ENCODE measurements at regions not wholly inside any gene's neighbourhood (a gene's known extent, or its start where the extent isn't known, plus 50 kb on each side); places are given as distances from the start of the nearest gene placed in this dataset.
"Not testable (repeated sequence)": the region's sequence is repeated elsewhere in the genome, so short reads cannot be mapped to it uniquely, and the experiment has no call there.

DNA sequence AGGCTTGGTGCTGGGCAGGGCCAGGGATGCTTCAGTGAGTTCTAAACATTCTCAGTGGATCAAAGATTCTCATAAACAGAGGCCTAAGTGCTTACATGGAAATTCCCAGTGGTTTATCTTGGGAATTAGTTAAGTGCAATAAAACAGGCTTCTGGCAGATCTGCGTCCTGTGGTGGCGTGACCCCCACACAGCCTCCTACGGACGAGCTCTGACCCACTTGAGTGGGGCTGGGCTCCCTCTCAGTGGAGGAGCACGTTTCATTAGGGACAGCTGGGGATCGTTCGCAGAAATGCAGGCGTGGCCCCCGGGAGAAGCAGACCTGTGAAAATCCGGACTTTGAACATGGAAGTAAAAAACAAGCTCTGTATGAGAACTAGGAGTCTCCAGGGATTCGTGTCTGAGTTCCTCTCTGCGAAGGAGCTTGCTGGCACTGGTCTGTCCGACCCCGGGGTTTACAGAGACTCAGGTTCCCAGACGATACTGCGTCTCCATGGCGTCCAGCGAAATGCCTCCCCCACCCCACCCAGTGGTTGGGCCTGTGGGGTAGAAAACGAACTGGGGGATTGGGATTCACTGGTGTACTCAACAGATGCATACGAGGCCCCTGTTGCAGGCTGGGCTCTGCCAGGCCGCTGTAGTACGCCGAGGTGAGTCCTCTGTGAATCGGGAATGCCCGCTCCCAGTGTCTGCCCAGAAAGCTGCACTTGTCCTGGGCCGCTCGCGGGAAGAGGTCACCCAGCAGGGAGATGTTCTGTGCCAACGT is 117.6 kb downstream of the NPIPB11 start:
- peaks cover 19 to 40% (median 25%) of the 10 kb centered on the region in 3 donors for H3K4me1 ChIP-seq (ENCODE audit: control insufficient read depth in 3 of 3, insufficient read depth in 3 of 3, low read length in 3 of 3)

DNA sequence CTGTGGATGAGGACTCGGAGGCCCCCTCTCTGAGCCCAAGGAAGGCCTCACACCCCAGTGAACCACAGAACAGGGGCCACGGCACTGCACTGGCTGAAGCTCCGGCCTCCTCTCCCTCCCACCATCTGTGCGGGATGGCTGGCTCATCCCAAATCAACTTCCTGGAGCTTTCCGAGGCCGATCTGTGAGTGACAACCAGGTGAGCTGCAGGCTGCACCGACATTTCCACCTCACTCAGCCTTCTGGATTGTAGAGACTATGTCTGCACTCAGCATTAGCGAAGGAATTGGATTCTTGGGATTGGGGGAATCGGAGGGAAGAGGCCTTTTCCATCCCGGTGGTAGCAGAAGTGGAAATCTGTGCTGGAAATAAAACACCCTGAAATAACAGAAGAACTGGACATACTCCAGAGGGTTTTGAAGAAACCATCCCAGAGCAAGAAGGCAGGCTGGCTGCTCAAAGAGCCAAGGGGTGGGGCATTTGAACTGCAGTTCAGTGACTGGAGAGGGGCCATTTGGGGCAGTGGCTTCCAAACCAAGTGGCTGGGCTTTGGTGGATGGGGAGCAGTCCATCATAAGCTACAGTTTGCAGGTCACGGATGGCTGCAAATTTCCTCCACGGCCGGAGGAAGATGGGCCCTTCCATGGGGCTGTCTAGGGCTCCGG is 118.5 kb downstream of the NPIPB11 start:
- H3K27ac ChIP-seq (ENCODE audit: low read depth, low read length), result peak overlapping the region; percentile 25
- not testable (repeated sequence) for H3K27me3 ChIP-seq (ENCODE audit: control insufficient read depth in 3 of 3, insufficient read depth in 3 of 3, low read length in 3 of 3); H3K4me3 ChIP-seq (ENCODE audit: low read length in 3 of 3); H3K9ac ChIP-seq (ENCODE audit: low read depth in 1 of 3, low read length in 3 of 3); H3K36me3 ChIP-seq (ENCODE audit: control insufficient read depth in 3 of 3, insufficient read depth in 3 of 3, low read length in 3 of 3); H3K9me3 ChIP-seq (ENCODE audit: control insufficient read depth in 3 of 3, low read length in 3 of 3)
- H3K4me1 ChIP-seq (ENCODE audit: control insufficient read depth in 3 of 3, insufficient read depth in 3 of 3, low read length in 3 of 3), result peaks cover 19 to 33% (median 22%) of the 10 kb centered on the region in 3 donors

More for the DNA sequence above, 117.6 kb downstream of the NPIPB11 start:
- not testable (repeated sequence) for H3K4me3 ChIP-seq (ENCODE audit: low read length in 3 of 3); H3K36me3 ChIP-seq (ENCODE audit: control insufficient read depth in 3 of 3, insufficient read depth in 3 of 3, low read length in 3 of 3); H3K9me3 ChIP-seq (ENCODE audit: control insufficient read depth in 3 of 3, low read length in 3 of 3); H3K9ac ChIP-seq (ENCODE audit: low read depth in 1 of 3, low read length in 3 of 3); H3K27me3 ChIP-seq (ENCODE audit: control insufficient read depth in 3 of 3, insufficient read depth in 3 of 3, low read length in 3 of 3)
- H3K27ac ChIP-seq (ENCODE audit: low read depth, low read length), result peak overlapping the region; percentile 25

DNA sequence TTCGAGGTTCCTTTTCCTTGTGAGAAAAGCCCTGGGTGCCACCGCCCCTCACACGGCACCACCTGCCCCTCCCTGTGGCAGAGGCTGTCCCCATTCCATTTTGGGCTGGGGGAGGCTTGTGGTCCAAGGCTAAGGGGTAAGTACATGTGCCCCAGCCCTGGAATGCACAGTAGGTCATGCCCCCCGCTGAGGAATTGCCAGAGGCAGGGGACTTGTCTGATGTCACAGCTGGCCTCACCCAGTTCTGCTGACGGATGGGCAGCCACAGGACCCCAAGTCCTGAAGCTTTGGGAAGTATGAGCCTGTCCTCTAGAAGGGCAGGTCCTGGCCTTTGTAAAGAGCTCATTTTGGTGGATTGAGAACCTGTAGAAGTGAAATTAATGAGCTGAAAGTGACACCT is 119.3 kb downstream of the NPIPB11 start:
- H3K27me3 ChIP-seq (ENCODE audit: control insufficient read depth in 3 of 3, insufficient read depth in 3 of 3, low read length in 3 of 3); H3K27ac ChIP-seq (ENCODE audit: low read depth, low read length); H3K4me3 ChIP-seq (ENCODE audit: low read length in 3 of 3); H3K9me3 ChIP-seq (ENCODE audit: control insufficient read depth in 3 of 3, low read length in 3 of 3); H3K36me3 ChIP-seq (ENCODE audit: control insufficient read depth in 3 of 3, insufficient read depth in 3 of 3, low read length in 3 of 3); H3K9ac ChIP-seq (ENCODE audit: low read depth in 1 of 3, low read length in 3 of 3): not testable (repeated sequence)
- H3K4me1 ChIP-seq (ENCODE audit: control insufficient read depth in 3 of 3, insufficient read depth in 3 of 3, low read length in 3 of 3), result peaks cover 16 to 26% (median 19%) of the 10 kb centered on the region in 3 donors

DNA sequence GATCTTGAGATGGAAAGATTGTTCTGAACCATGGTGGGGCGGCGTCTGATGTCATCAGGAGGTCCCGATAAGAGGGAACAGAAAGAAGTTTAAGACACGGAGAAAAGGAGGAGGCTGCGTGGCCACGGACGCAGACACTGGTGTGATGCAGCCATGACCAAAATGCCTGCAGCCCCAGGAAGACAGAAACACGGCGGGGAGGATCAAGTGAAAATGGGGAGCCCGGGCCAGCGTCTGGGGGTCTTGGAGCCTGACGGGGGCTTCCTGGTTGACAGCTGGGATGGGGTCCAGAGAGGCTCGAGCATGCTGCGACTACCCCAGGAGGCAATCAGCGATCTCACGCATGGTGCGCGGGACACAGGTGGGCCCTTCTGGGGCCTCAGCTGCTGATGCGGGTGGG is 119.7 kb downstream of the NPIPB11 start:
- not testable (repeated sequence) for H3K27me3 ChIP-seq (ENCODE audit: control insufficient read depth in 3 of 3, insufficient read depth in 3 of 3, low read length in 3 of 3); H3K27ac ChIP-seq (ENCODE audit: low read depth, low read length); H3K9me3 ChIP-seq (ENCODE audit: control insufficient read depth in 3 of 3, low read length in 3 of 3); H3K36me3 ChIP-seq (ENCODE audit: control insufficient read depth in 3 of 3, insufficient read depth in 3 of 3, low read length in 3 of 3); H3K4me3 ChIP-seq (ENCODE audit: low read length in 3 of 3); H3K9ac ChIP-seq (ENCODE audit: low read depth in 1 of 3, low read length in 3 of 3)
- peaks cover 11 to 21% (median 16%) of the 10 kb centered on the region in 3 donors for H3K4me1 ChIP-seq (ENCODE audit: control insufficient read depth in 3 of 3, insufficient read depth in 3 of 3, low read length in 3 of 3)

DNA sequence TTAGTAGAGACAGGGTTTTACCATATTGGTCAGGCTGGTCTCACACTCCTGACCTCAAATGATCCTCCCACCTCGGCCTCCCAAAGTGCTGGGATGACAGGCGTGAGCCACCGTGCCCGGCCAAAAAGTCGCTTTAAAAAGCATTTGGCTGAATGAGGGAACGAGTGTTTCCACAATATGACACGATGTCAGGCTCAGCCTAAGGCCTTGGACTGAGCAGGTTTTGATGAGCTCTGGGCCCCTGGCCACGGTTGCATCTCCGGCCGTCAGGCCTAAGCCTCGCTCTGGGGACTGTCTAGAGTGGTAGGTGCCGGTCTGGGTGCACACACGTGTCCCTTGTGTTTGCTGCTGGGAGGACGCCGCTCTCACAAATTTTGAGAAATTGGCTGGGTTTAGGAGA is 120.3 kb downstream of the NPIPB11 start:
- not testable (repeated sequence) for H3K4me3 ChIP-seq (ENCODE audit: low read length in 3 of 3); H3K27ac ChIP-seq (ENCODE audit: low read depth, low read length); H3K27me3 ChIP-seq (ENCODE audit: control insufficient read depth in 3 of 3, insufficient read depth in 3 of 3, low read length in 3 of 3); H3K36me3 ChIP-seq (ENCODE audit: control insufficient read depth in 3 of 3, insufficient read depth in 3 of 3, low read length in 3 of 3); H3K9me3 ChIP-seq (ENCODE audit: control insufficient read depth in 3 of 3, low read length in 3 of 3); H3K9ac ChIP-seq (ENCODE audit: low read depth in 1 of 3, low read length in 3 of 3)
- peaks cover 5 to 15% (median 11%) of the 10 kb centered on the region in 3 donors for H3K4me1 ChIP-seq (ENCODE audit: control insufficient read depth in 3 of 3, insufficient read depth in 3 of 3, low read length in 3 of 3)

DNA sequence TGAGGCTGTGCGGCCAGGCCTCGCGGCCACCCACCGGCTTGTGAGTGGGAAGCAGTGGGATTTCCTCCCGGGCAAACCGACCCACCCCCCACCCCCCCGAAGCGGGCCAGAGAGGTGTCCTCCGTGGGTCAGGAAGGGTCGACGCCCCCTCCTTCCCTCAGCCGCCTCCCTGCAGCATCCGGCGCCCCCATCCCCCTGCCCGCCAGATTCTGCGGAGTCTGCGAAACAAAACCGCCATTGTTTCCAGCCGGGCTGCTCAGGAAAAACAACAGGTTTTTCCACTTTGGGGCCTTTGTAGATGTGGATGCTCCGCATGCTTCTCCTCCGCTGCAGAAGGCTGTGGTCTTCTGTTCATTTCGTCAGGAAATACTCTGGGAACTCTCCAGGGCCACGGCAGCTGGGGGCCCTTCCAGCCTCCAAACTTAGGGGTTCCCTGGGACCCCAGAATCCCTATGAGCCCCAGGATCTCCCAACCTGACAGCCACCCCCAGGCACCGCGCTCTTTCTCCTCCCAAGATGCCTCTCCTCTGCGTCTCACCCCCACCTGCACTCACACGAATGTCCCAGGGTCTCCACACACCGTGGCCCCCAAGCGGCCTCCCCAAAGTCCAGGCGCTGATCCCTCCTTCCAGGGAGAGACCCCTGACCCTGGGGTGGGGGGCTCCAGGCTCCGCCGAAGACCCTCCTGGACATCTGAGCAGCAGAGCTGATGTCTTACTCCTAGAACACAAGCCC is 121.2 kb downstream of the NPIPB11 start:
- not testable (repeated sequence) for H3K9ac ChIP-seq (ENCODE audit: low read depth in 1 of 3, low read length in 3 of 3); H3K36me3 ChIP-seq (ENCODE audit: control insufficient read depth in 3 of 3, insufficient read depth in 3 of 3, low read length in 3 of 3); H3K27me3 ChIP-seq (ENCODE audit: control insufficient read depth in 3 of 3, insufficient read depth in 3 of 3, low read length in 3 of 3); H3K4me1 ChIP-seq (ENCODE audit: control insufficient read depth in 3 of 3, insufficient read depth in 3 of 3, low read length in 3 of 3); H3K9me3 ChIP-seq (ENCODE audit: control insufficient read depth in 3 of 3, low read length in 3 of 3); H3K4me3 ChIP-seq (ENCODE audit: low read length in 3 of 3); H3K27ac ChIP-seq (ENCODE audit: low read depth, low read length)

DNA sequence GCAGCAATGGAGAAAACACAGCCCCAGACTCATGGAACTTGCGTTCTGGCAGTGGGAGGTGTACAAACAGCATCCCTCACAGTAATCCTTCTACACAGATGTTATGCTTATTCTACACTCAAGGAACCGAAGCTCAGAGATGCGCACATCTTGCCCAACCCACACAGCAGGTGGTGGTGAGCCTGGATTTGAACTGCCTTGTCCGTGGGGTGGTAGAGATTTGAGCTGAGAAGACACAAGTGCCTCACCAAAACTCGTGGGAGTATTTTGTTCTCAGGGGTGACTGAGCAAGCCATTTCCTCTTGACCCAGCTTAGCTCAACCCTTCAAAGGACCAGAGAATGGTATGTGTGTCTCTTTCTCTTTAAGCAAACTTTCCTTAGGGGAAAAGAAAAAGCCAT is 121.8 kb downstream of the NPIPB11 start:
- not testable (repeated sequence) for H3K36me3 ChIP-seq (ENCODE audit: control insufficient read depth in 3 of 3, insufficient read depth in 3 of 3, low read length in 3 of 3); H3K9me3 ChIP-seq (ENCODE audit: control insufficient read depth in 3 of 3, low read length in 3 of 3); H3K4me1 ChIP-seq (ENCODE audit: control insufficient read depth in 3 of 3, insufficient read depth in 3 of 3, low read length in 3 of 3); H3K27me3 ChIP-seq (ENCODE audit: control insufficient read depth in 3 of 3, insufficient read depth in 3 of 3, low read length in 3 of 3); H3K27ac ChIP-seq (ENCODE audit: low read depth, low read length); H3K4me3 ChIP-seq (ENCODE audit: low read length in 3 of 3); H3K9ac ChIP-seq (ENCODE audit: low read depth in 1 of 3, low read length in 3 of 3)

DNA sequence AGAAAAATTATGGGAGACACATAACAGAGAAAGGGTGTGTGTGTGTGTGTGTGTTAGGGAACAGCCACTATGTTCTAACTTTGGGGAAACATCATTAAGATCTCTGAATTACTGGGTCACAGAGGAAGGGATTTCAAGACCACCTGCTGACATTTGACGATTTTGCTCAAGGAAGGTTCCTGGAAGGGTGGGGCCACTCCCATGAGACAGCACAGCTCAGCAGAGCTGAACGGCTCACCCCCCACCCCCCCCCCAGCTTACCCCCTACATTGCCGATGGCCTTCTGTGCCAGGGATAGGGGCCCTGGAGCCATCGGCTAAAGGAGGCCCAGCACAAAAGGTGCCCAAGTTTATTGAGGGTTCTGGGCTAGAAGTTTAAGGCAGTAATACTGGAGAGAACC is 122.4 kb downstream of the NPIPB11 start:
- H3K27me3 ChIP-seq (ENCODE audit: control insufficient read depth in 3 of 3, insufficient read depth in 3 of 3, low read length in 3 of 3); H3K4me3 ChIP-seq (ENCODE audit: low read length in 3 of 3); H3K36me3 ChIP-seq (ENCODE audit: control insufficient read depth in 3 of 3, insufficient read depth in 3 of 3, low read length in 3 of 3); H3K27ac ChIP-seq (ENCODE audit: low read depth, low read length); H3K4me1 ChIP-seq (ENCODE audit: control insufficient read depth in 3 of 3, insufficient read depth in 3 of 3, low read length in 3 of 3); H3K9ac ChIP-seq (ENCODE audit: low read depth in 1 of 3, low read length in 3 of 3); H3K9me3 ChIP-seq (ENCODE audit: control insufficient read depth in 3 of 3, low read length in 3 of 3): not testable (repeated sequence)

DNA sequence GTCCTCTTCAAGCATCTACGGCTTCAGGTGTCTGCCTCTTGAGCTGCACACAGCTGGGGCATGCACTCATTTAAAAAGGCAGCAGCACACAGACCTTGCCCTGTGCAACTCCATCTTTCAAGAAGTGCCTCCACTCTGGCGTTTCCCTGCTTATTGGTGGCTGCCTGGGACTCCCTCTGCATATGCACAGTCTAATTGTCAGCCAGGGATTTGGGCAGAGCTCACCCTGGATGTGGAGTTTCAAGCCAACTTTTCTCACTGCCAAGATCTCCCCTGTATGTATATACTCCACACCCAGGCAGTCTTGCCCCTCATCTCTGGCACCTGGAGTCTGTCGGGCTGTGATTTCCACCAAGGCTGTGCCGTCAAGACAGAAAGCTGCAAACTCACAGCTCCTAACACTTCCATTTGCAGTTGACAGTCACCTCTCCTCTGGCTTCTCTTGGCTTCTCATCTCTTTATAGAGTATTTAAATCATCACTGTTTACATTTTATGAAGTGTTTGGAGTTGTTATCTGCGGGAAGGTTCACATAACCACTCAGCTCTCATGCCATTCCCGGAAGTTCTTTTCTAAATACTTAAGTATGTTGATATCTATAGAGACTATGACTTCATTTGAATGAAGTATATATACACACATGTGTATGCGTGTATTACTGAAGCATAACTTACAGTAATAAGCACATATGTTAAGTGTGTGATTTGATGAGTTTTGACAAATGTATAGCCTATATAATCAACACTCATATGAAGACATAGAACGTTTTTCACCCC is 128.2 kb downstream of the NPIPB11 start:
- H3K4me1 ChIP-seq (ENCODE audit: control insufficient read depth in 3 of 3, insufficient read depth in 3 of 3, low read length in 3 of 3); H3K36me3 ChIP-seq (ENCODE audit: control insufficient read depth in 3 of 3, insufficient read depth in 3 of 3, low read length in 3 of 3); H3K27ac ChIP-seq (ENCODE audit: low read depth, low read length); H3K27me3 ChIP-seq (ENCODE audit: control insufficient read depth in 3 of 3, insufficient read depth in 3 of 3, low read length in 3 of 3); H3K9me3 ChIP-seq (ENCODE audit: control insufficient read depth in 3 of 3, low read length in 3 of 3); H3K4me3 ChIP-seq (ENCODE audit: low read length in 3 of 3); H3K9ac ChIP-seq (ENCODE audit: low read depth in 1 of 3, low read length in 3 of 3): not testable (repeated sequence)
